ENCODE measurements at regions not wholly inside any gene's neighbourhood (a gene's known extent, or its start where the extent isn't known, plus 50 kb on each side); places are given as distances from the start of the nearest gene placed in this dataset.

DNA sequence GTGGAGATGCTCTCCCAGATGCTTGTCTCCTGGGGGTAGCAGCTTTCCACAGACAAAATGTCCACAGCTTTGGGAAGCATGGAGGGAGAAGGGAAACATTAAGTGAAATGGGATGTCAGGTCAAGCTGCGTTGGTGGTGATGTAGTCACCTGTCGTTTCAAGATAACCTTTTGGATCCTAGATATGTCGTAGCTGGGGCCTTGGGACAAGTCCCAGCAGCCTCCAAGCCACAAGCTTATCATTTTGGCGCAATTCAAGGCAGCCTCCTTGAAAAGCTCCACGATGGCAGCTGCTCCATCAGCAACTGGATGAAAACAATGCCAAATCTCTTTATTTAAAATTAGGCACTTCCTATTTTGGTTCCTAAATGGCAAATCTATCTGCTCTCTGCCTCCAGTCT is 52.0 kb downstream of the RTL9 start:
- Histone ChIP-seq H3K9me3 (ENCODE audit: control insufficient read depth, low read depth, low read length) (no peaks in the 10 kb centered on the region), H3K27ac (ENCODE audit: insufficient read length, low read depth, low read length) (no peak overlapping the region), H4K5ac (ENCODE audit: insufficient read length, low read depth, low read length) (no peak overlapping the region), H3K4ac (ENCODE audit: low read depth, low read length) (no peak overlapping the region), H3K27me3 (ENCODE audit: insufficient read depth, low read length) (no peaks in the 10 kb centered on the region), H3K14ac (ENCODE audit: insufficient read depth, low read length) (no peak overlapping the region), H2AFZ (ENCODE audit: low read length) (no peak overlapping the region), H3K79me2 (ENCODE audit: insufficient read depth, low read length) (no peaks in the 10 kb centered on the region), H2BK120ac (ENCODE audit: low read depth, low read length, poor library complexity, severe bottlenecking) (no peak overlapping the region), H2BK20ac (ENCODE audit: low read depth, low read length, poor library complexity, severe bottlenecking) (no peak overlapping the region), H2BK15ac (ENCODE audit: low read depth, low read length) (no peak overlapping the region), H4K20me1 (ENCODE audit: control insufficient read depth, insufficient read depth, insufficient read length) (no peaks in the 10 kb centered on the region), H3K18ac (ENCODE audit: insufficient read length, low read depth, low read length) (no peak overlapping the region), H2AK5ac (ENCODE audit: insufficient read length, low read length) (no peak overlapping the region), H4K91ac (ENCODE audit: insufficient read length, low read depth, low read length) (no peak overlapping the region), H3K23ac (ENCODE audit: insufficient read length, low read depth, low read length) (no peak overlapping the region), H3K4me2 (ENCODE audit: insufficient read depth, insufficient read length, low read length) (no peak overlapping the region), H3K56ac (ENCODE audit: insufficient read length, low read depth, low read length) (no peak overlapping the region), H3K79me1 (ENCODE audit: insufficient read depth, low read depth, low read length, poor library complexity, severe bottlenecking) (no peaks in the 10 kb centered on the region), H4K8ac (replicated peaks; ENCODE audit: insufficient read length, low read depth, low read length) (no peak overlapping the region), H3K4me1 (ENCODE audit: insufficient read depth, low read length) (no peaks in the 10 kb centered on the region), H3K9ac (ENCODE audit: extremely low read depth, insufficient read length, low read length) (no peak overlapping the region), H2BK12ac (ENCODE audit: insufficient read length, low read depth, low read length) (no peak overlapping the region), H2BK5ac (ENCODE audit: insufficient read length, low read length) (no peak overlapping the region), H3K23me2 (ENCODE audit: insufficient read length, low read depth, low read length, poor library complexity, severe bottlenecking) (no peaks in the 10 kb centered on the region), H3T11ph (ENCODE audit: low read length) (no peak overlapping the region)
- Mint-ChIP-seq H3K27me3 (ENCODE audit: low read depth) (peaks cover 3% of the 10 kb centered on the region; the same call in 1 of the 2 replicates), H3K9me3 (no peaks in the 10 kb centered on the region; a peak in 1 of 5 replicates), H3K27ac (no peak overlapping the region), H3K4me3 (no peak overlapping the region), H3K4me1 (peaks cover 7 to 20% of the 10 kb centered on the region in 2 experiments), H3K36me3 (ENCODE audit: insufficient read depth in 1 of 3, low read depth in 3 of 3) (no peaks in the 10 kb centered on the region)
- WGBS (ENCODE audit: extremely low coverage, insufficient read length, low lambda C conversion rate) = no CpG with 5 or more reads among the region's 5 CpGs
- TF ChIP-seq, protein P1, sequence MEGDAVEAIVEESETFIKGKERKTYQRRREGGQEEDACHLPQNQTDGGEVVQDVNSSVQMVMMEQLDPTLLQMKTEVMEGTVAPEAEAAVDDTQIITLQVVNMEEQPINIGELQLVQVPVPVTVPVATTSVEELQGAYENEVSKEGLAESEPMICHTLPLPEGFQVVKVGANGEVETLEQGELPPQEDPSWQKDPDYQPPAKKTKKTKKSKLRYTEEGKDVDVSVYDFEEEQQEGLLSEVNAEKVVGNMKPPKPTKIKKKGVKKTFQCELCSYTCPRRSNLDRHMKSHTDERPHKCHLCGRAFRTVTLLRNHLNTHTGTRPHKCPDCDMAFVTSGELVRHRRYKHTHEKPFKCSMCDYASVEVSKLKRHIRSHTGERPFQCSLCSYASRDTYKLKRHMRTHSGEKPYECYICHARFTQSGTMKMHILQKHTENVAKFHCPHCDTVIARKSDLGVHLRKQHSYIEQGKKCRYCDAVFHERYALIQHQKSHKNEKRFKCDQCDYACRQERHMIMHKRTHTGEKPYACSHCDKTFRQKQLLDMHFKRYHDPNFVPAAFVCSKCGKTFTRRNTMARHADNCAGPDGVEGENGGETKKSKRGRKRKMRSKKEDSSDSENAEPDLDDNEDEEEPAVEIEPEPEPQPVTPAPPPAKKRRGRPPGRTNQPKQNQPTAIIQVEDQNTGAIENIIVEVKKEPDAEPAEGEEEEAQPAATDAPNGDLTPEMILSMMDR (conservative IDR thresholded peaks at IDR 0.05) = no peak
- no peak for DNase-seq

Measured in H9 (cell line).